Tibial nerve (tissue), 4 donors: ENCODE measurements at regions not wholly inside any gene's neighbourhood (a gene's known extent, or its start where the extent isn't known, plus 50 kb on each side); places are given as distances from the start of the nearest gene placed in this dataset.

Experiments
- DNase-seq, 2 donors: peaks; one replicate each; pipeline ENCODE4 v3.0.0-alpha.2; 2019; ENCODE audit warnings: low spot score in 2 of 2
- H3K27ac ChIP-seq, 4 donors: fragments of 200-600 bp; sonication (generic) in 3 of 4; one replicate each; pipeline ENCODE4 v1.5.1; 2017 to 2019; ENCODE audit warnings: mild to moderate bottlenecking in 1 of 4
- H3K27me3 ChIP-seq, 2 donors: fragments of 200-600 bp; sonication (generic) in 1 of 2; one replicate each; pipeline versions ENCODE4 v1.5.1 to v1.6.0; 2017 to 2019
- H3K36me3 ChIP-seq, 3 donors: fragments of 200-600 bp; sonication (generic); one replicate each; pipeline ENCODE4 v1.5.1; 2018 to 2019
- H3K4me1 ChIP-seq, 4 donors: fragments of 200-600 bp; sonication (generic) in 3 of 4; one replicate each; pipeline ENCODE4 v1.5.1; 2017 to 2019
- H3K4me3 ChIP-seq, 4 donors: fragments of 200-600 bp; sonication (generic) in 3 of 4; one replicate each; pipeline ENCODE4 v1.5.1; 2017 to 2019; ENCODE audit warnings: mild to moderate bottlenecking in 1 of 4, moderate library complexity in 1 of 4
- H3K9me3 ChIP-seq, 4 donors: fragments of 200-600 bp; sonication (generic) in 3 of 4; one replicate each; pipeline ENCODE4 v1.5.1; 2017 to 2019
- CTCF ChIP-seq, 5 experiments: fragments of 200-600 bp in 3 of 5; fragments of 450-650 bp in 2 of 5; sonication (generic) in 3 of 5; IDR thresholded peaks; one replicate each; pipeline ENCODE4 v1.5.1; 2016 to 2019; ENCODE audit warnings: antibody characterized with exemption in 5 of 5, mild to moderate bottlenecking in 3 of 5, moderate library complexity in 2 of 5
- EP300 ChIP-seq, 2 donors: sonication (generic); formaldehyde crosslinking; IDR thresholded peaks; one replicate each; pipeline ENCODE4 v1.6.1; 2017; ENCODE audit warnings: antibody characterized with exemption in 2 of 2, mild to moderate bottlenecking in 1 of 2
- POLR2A ChIP-seq, 2 donors: fragments of 450-650 bp; IDR thresholded peaks; one replicate each; pipeline ENCODE4 v1.6.1; 2017; ENCODE audit warnings: antibody characterized with exemption in 2 of 2, mild to moderate bottlenecking in 2 of 2, moderate library complexity in 2 of 2
- WGBS, 2 donors: methylation state at CpG; one replicate each; pipeline ENCODE4 v1.1.5; 2018; 5-methylcytosine and 5-hydroxymethylcytosine counted together

GRCh38 chr12:20140751-20141150, 227.6 kb upstream of the PDE3A start:
- Histone ChIP-seq H3K9me3 (no peaks in the 10 kb centered on the region), H3K4me3 (no peak overlapping the region), H3K4me1 (no peaks in the 10 kb centered on the region), H3K27ac (no peak overlapping the region), H3K27me3 (no peaks in the 10 kb centered on the region), H3K36me3 (no peaks in the 10 kb centered on the region)
- TF ChIP-seq CTCF (IDR thresholded peaks at IDR 0.05) (no peak), POLR2A (IDR thresholded peaks at IDR 0.05) (no peak), EP300 (IDR thresholded peaks at IDR 0.05) (no peak)
- 85 to 91% methylated on average over 3 of the region's 3 CpGs for WGBS, 2 donors
- no peak for DNase-seq

GRCh38 chr12:20142316-20142715, 226.0 kb upstream of the PDE3A start:
- no peak overlapping the region for H3K27ac ChIP-seq
- 74 to 80% methylated on average over 1 of the region's 1 CpG for WGBS, 2 donors
- no peak for DNase-seq

GRCh38 chr12:20142956-20143355, 225.4 kb upstream of the PDE3A start:
- H3K27ac ChIP-seq: no peak overlapping the region
- WGBS, 2 donors: 40 to 41% methylated on average over 3 of the region's 3 CpGs
- TF ChIP-seq EP300 (IDR thresholded peaks at IDR 0.05) (no peak), CTCF (IDR thresholded peaks at IDR 0.05) (no peak), POLR2A (IDR thresholded peaks at IDR 0.05) (no peak)

More at GRCh38 chr12:20142316-20142715, 226.0 kb upstream of the PDE3A start:
- no peaks in the 10 kb centered on the region for H3K4me1 ChIP-seq
- H3K27me3 ChIP-seq: no peaks in the 10 kb centered on the region
- H3K9me3 ChIP-seq: no peaks in the 10 kb centered on the region
- no peaks in the 10 kb centered on the region for H3K36me3 ChIP-seq
- no peak for TF ChIP-seq CTCF (IDR thresholded peaks at IDR 0.05)
- TF ChIP-seq POLR2A (IDR thresholded peaks at IDR 0.05): no peak
- no peak for TF ChIP-seq EP300 (IDR thresholded peaks at IDR 0.05)
- H3K4me3 ChIP-seq: no peak overlapping the region

GRCh38 chr12:20144341-20144740, 224.0 kb upstream of the PDE3A start:
- no peaks in the 10 kb centered on the region for H3K36me3 ChIP-seq
- no peak overlapping the region for H3K4me3 ChIP-seq
- no peak for DNase-seq
- WGBS, 2 donors: 68 to 72% methylated on average over 3 of the region's 3 CpGs
- no peaks in the 10 kb centered on the region for H3K9me3 ChIP-seq
- H3K4me1 ChIP-seq: no peaks in the 10 kb centered on the region
- no peaks in the 10 kb centered on the region for H3K27me3 ChIP-seq
- TF ChIP-seq EP300 (IDR thresholded peaks at IDR 0.05) (no peak), POLR2A (IDR thresholded peaks at IDR 0.05) (no peak), CTCF (IDR thresholded peaks at IDR 0.05) (no peak)
- no peak overlapping the region for H3K27ac ChIP-seq

More at GRCh38 chr12:20142956-20143355, 225.4 kb upstream of the PDE3A start:
- no peaks in the 10 kb centered on the region for H3K27me3 ChIP-seq
- no peaks in the 10 kb centered on the region for H3K9me3 ChIP-seq
- no peak overlapping the region for H3K4me3 ChIP-seq
- DNase-seq: no peak
- no peaks in the 10 kb centered on the region for H3K4me1 ChIP-seq
- H3K36me3 ChIP-seq: no peaks in the 10 kb centered on the region

- no peak for DNase-seq
- H3K27ac ChIP-seq: no peak overlapping the region
- 76 to 80% methylated on average over 1 of the region's 1 CpG for WGBS, 2 donors
- H3K4me1 ChIP-seq: no peaks in the 10 kb centered on the region
- H3K27me3 ChIP-seq: no peaks in the 10 kb centered on the region
- no peaks in the 10 kb centered on the region for H3K36me3 ChIP-seq
- no peak overlapping the region for H3K4me3 ChIP-seq
- TF ChIP-seq CTCF (IDR thresholded peaks at IDR 0.05) (no peak), EP300 (IDR thresholded peaks at IDR 0.05) (no peak), POLR2A (IDR thresholded peaks at IDR 0.05) (no peak)
- H3K9me3 ChIP-seq: no peaks in the 10 kb centered on the region
These were observed 220.1 kb upstream of the PDE3A start for GRCh38 chr12:20148241-20148640.
